ENCODE measurements at regions not wholly inside any gene's neighbourhood (a gene's known extent, or its start where the extent isn't known, plus 50 kb on each side); places are given as distances from the start of the nearest gene placed in this dataset.
A peak's percentile ranks its signal among the peaks of the same experiment; 100 is the strongest.

DNA sequence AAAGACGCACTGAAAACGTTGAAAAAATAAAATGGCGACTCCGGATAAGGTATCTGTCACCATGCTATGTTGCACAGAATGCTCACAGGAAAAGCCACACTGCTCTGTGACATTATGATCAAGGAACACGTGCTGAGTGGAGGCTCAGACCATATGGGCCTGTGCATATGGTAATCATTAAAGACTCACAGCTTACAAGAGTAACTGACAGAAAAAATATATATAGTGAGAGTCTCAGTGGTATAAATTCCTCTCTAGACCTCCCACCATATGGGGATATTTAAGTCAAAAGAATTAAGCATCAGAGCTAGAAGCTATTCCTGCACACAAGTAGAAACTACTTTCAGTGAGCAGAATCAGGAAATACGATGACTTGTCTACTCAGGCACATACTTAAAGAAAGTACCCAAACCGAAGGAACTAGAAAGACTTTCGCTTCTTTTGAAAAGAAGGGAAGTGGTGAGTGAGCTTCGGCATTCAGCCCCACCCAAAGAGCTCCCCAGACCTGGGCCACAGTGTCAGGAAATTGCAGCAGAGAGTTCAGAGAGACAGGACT, 65.1 kb upstream of the MPP7 start:
- TF ChIP-seq, protein P1, sequence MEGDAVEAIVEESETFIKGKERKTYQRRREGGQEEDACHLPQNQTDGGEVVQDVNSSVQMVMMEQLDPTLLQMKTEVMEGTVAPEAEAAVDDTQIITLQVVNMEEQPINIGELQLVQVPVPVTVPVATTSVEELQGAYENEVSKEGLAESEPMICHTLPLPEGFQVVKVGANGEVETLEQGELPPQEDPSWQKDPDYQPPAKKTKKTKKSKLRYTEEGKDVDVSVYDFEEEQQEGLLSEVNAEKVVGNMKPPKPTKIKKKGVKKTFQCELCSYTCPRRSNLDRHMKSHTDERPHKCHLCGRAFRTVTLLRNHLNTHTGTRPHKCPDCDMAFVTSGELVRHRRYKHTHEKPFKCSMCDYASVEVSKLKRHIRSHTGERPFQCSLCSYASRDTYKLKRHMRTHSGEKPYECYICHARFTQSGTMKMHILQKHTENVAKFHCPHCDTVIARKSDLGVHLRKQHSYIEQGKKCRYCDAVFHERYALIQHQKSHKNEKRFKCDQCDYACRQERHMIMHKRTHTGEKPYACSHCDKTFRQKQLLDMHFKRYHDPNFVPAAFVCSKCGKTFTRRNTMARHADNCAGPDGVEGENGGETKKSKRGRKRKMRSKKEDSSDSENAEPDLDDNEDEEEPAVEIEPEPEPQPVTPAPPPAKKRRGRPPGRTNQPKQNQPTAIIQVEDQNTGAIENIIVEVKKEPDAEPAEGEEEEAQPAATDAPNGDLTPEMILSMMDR (IDR thresholded peaks at IDR 0.05), result no peak

DNA sequence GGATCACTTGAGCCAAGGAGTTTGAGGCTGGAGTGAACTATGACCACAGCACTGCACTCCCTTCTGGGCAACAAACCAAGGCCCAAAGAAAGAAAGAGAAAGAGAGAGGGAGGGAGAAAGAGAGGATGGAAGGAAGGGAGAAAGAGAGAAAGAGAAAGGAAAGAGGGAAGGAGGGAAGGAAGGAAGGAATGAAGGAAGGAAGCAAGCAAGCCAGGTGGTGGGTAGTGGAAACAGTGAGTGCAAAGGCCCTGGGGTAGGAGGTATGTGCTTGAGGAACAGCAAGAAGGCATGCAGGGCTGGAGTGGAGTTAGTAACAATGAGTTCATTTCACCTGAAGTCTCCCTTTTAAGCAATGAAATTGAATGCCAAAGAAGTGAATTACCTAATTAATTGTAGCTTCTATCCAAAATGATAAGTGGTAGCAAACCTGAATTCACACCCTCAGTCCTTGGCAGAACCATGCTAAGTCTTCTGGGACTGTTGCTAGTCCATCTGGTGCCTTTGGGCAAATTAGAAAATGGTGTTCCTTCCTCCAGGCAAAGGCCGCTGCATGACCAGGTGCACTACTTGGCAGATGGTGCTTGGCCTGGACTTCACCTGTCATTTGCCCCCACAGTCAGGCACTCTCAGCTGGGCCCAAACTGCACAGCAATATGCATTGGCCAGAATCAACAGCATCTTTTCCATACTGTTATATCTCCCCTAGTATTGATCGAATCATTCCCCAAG, 67.4 kb upstream of the MPP7 start:
- TF ChIP-seq, protein P1 (IDR thresholded peaks at IDR 0.05), result no peak

DNA sequence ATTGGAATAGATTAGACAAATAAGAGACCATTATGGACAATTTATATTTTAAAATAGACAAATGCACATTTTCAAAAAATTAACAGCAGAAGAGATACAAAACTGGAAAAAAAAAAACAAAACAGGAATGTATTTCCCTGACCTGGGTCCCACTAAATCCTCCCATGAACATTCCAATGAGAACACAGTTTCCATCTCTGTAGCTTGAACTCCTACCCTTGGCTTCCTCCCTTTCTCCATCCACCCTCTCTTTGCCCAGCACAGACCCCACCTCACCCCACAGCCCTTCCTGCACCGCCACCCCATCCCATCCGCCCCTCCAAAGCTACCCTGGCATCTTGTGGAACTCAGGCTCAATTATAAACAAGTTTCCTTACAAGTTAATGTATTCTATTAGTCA, 71.2 kb upstream of the MPP7 start:
- TF ChIP-seq, protein P1 (IDR thresholded peaks at IDR 0.05), result no peak

DNA sequence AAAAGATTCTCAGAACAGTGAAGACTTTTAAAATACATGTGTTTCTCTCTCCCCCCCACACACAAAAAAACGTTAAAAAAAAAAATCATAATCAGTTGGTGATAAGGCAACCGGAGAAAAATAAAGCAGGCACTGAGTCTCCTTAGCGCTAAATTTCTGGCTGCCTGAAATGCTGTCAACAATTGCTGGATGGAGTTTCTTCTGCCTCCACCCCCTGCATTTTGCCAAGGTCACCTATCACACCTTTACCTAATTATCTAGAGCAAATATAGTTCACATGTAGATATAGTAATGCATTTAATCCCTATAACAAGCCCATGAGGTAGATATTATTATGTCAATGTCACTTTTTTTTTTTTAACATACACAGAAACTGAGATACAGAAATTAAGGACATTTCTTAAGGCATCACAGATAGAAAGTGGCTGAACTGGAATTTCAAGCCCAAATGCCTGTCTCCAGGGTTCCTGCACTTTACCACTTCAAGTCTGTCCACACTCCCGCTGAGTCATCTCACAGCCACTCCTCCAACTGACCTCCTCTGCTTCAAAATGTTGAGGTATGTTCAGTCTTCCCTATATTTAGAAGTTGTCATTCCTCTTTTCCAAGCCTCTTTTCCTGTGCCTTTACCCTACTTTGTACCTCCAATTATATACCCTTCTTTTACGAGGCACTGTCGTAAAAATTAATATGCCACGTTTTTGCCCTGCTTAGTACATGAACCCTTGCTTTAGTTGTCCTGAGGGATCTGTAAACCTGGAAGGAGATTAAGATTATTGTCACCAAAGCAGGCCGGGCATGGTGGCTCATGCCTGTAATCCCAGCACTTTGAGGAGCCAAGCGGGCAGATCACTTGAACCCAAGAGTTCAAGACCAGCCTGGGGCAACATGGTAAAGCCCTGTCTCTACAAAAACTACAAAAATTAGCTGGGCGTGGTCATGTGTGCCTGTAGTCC, 72.8 kb upstream of the MPP7 start:
- TF ChIP-seq, protein P1 (IDR thresholded peaks at IDR 0.05), result no peak

DNA sequence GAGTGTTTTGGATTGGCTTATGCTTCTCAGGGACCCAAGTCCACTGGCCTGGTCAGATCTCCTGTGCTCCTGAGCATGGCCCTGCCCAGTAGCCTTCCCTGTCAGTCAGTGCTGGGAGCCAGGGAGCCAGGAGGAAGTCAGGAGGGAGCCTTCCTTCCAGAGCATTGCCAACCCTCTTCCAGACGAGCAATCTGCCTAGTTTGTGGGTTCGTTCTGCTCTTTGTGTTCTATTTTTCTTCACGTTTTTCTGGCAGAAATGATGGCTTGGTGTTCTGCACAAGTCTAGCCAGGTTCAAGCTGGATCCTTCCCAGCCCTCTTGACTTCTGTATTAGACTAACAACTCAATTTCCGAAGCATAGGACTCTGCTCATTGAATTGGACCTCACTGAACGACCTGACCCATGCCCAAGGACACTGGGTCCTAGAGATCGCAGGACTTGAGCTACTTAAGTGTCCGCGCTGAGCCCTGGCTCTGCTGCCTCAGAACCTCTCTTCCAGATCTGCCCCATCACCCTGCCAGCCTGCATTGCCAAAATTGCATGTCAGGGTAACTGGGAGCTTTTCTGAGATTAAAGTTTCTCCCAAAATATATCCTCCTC, 76.2 kb upstream of the MPP7 start:
- TF ChIP-seq, protein P1 (IDR thresholded peaks at IDR 0.05), result no peak

DNA sequence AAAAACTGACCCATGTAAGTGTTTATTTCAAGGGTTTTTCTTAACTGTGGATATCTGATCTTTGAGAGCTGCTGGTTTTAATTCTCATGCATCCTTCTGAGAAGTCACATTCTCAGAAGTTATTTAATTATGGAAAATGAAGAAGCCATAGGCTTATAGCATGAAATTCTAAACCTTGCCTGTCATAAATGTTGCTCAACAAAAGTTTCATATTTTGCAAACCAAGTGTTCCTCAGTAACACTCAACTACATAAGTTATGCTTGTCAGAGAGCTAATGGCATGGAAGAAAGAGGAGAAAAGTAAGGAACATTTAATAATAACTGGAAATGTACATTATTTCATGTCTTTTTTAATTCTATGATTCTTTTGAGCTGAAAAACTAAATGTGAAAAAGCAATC, 78.6 kb upstream of the MPP7 start:
- TF ChIP-seq, protein P1 (IDR thresholded peaks at IDR 0.05), result no peak

DNA sequence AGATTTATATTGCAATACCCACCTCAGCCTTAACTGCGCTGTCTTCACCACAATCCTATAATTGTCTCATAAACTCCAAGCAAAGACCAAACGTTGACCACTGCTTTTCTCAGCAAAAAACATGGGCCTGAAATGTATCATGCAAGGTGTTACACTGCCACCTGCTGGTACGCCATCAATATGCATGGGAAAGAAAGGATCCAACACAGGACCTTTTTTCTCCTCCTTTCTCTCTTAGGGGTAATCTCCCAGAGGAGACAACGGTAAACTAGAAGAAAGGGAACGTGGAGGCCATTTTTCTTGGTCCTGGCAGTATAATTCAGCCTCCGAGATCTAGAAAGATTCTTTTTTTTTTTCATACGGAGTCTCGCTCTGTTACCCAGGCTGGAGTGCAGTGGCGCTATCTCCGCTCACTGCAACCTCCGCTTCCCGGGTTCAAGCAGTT, 79.1 kb upstream of the MPP7 start:
- TF ChIP-seq, protein P1 (IDR thresholded peaks at IDR 0.05), result peak; percentile 94

Measured in LNCAP (cell line).